HG02642 (cell line): ENCODE measurements at regions not wholly inside any gene's neighbourhood (a gene's known extent, or its start where the extent isn't known, plus 50 kb on each side); places are given as distances from the start of the nearest gene placed in this dataset.

Experiments
- ATAC-seq: cut with Tn5 transposase; IDR thresholded peaks from one replicate; pipeline ENCODE4 v1.9.1; 2021; ENCODE audit warnings: mild to moderate bottlenecking; ENCODE audit not compliant: unreplicated experiment, poor library complexity

DNA sequence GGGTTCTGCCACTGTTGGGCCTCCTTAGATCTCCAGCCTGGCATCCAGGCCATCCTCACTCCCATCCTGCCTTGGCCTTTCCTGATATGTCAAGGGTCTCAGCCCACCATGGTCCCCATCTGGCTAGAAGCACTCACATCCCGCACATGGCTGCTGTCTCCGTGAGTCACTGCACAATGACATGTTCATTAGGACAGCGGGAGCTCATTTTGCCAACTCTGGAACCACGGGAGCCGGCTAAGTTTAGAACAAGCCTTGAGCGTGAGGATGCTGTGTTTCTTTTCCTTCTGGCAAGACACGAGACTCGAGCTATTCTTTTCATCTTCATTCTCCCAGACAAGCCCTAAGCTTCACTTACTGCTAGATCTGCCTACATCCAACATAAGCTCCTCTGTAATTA, 65.7 kb upstream of the KSR1 start:
- ATAC-seq: no peak

GRCh38 chr17:27391427-27391826, 64.8 kb upstream of the KSR1 start:
- no peak for ATAC-seq

DNA sequence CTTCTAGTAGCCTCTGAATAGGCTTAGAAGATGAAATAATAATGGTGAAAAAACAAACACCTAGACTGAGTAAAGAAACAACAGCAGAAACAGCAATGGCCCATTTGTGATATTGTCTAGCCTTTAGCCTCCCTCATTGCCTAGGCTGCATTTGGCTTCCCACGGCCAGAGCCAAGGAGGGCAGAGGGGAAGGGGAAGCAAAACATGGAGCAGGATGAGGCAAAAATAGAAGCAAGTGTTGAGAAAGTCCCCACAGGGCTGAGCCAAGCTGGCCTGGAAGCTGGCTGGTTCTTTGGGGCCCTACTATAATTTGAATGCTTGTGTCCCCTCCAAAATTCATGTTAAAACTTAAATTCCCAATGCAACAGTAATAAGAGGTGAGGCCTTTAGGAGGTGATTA, 60.2 kb upstream of the KSR1 start:
- no peak for ATAC-seq

DNA sequence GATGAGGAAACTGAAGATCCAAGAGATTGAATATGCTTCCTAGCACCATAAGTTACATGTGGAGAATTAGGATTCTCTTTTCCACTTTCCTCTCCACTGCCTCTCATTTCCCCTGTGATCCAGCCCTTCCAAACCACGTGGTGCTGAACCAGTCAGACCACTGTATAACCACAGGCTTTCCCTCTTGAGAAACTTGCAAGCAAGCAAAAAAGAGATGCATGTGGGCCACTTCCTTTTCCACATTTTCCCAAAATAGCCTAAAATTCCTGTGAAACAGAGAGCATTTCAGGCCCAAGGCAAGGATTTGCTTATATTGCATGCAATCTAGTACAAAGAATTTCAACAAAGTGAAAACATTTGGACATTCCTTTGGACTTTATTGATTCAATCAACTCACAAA, 59.3 kb upstream of the KSR1 start:
- ATAC-seq: no peak

GRCh38 chr17:27398691-27399090, 57.6 kb upstream of the KSR1 start:
- ATAC-seq: no peak

DNA sequence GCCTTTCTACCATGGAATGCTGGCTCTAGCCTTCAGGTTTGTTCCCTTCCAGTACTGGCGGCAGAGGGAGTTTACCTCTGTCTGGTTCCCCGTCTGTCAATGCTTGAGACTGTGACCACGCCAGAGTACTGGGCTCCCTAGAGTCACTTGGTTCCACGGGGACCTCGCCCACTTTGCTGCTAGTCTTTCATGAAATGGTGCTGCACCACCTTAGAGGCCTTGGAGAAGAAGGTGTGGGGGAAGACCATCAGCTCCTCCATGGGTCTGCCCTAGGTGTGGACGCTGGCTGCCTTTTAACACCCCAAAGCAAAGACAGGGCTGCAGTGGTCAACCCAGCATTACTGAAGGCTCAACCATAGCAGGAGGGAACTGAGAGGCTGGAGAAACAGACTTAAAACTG, 55.3 kb upstream of the KSR1 start:
- no peak for ATAC-seq

DNA sequence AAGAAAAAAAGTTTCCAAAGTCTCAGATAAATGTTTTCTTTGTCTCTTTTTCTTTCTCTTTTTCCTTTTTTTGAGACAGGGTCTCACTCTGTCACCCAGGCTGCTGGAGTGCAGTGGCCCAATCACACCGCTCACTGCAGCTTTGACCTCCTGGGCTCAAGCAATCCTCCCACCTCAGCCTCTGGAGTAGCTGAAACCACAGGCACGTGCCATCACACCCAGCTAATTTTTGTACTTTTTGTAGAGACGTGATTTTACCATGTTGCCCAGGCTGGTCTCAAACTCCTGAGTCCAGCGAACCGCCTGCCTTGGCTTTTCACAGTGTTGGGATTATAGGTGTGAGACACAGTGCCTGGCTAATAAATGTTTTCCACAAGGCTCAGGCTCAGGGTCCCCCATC, 53.3 kb upstream of the KSR1 start:
- ATAC-seq: no peak

- no peak for ATAC-seq
These were observed 52.7 kb upstream of the KSR1 start for GRCh38 chr17:27403480-27404005.

- ATAC-seq: no peak
These were observed 51.6 kb upstream of the KSR1 start for GRCh38 chr17:27404676-27405075.
